ENCODE measurements at regions not wholly inside any gene's neighbourhood (a gene's known extent, or its start where the extent isn't known, plus 50 kb on each side); places are given as distances from the start of the nearest gene placed in this dataset.

GRCh38 chr21:28834335-28835238 lies 158.1 kb downstream of the LTN1 start:
- no peak for TF ChIP-seq EZH2phosphoT487 (IDR thresholded peaks at IDR 0.05; ENCODE audit: borderline replicate concordance)
- Histone ChIP-seq H3K4me1 (ENCODE audit: insufficient read depth, low read length, poor library complexity, severe bottlenecking) (peaks cover 12% of the 10 kb centered on the region), H3K9ac (ENCODE audit: low read depth, low read length, poor library complexity, severe bottlenecking) (no peak overlapping the region), H3K4me2 (ENCODE audit: low read depth, low read length, poor library complexity, severe bottlenecking) (no peak overlapping the region), H2AFZ (ENCODE audit: low read length) (no peak overlapping the region), H3F3A (ENCODE audit: low read depth) (no peaks in the 10 kb centered on the region), H3K9me3 (ENCODE audit: insufficient read depth, low read depth, low read length) (no peaks in the 10 kb centered on the region), H3K4me3 (ENCODE audit: low read length, poor library complexity, severe bottlenecking) (no peak overlapping the region), H4K20me1 (ENCODE audit: insufficient read depth, low read length, poor library complexity, severe bottlenecking) (no peaks in the 10 kb centered on the region), H3K27me3 (ENCODE audit: insufficient read depth, low read length, poor library complexity, severe bottlenecking) (no peaks in the 10 kb centered on the region), H3K36me3 (ENCODE audit: insufficient read depth, low read length) (no peaks in the 10 kb centered on the region), H3K79me2 (ENCODE audit: insufficient read depth, low read length) (no peaks in the 10 kb centered on the region), H3K9me2 (replicated peaks; ENCODE audit: low read depth, low read length) (no peaks in the 10 kb centered on the region)

- Histone ChIP-seq H2AFZ (ENCODE audit: low read length) (no peak overlapping the region), H3K36me3 (ENCODE audit: insufficient read depth, low read length) (no peaks in the 10 kb centered on the region), H3F3A (ENCODE audit: low read depth) (no peaks in the 10 kb centered on the region), H3K4me2 (ENCODE audit: low read depth, low read length, poor library complexity, severe bottlenecking) (no peak overlapping the region), H3K4me1 (ENCODE audit: insufficient read depth, low read length, poor library complexity, severe bottlenecking) (peaks cover 12% of the 10 kb centered on the region), H3K9ac (ENCODE audit: low read depth, low read length, poor library complexity, severe bottlenecking) (no peak overlapping the region), H3K79me2 (ENCODE audit: insufficient read depth, low read length) (no peaks in the 10 kb centered on the region), H3K27me3 (ENCODE audit: insufficient read depth, low read length, poor library complexity, severe bottlenecking) (no peaks in the 10 kb centered on the region), H3K9me2 (replicated peaks; ENCODE audit: low read depth, low read length) (no peaks in the 10 kb centered on the region), H3K4me3 (ENCODE audit: low read length, poor library complexity, severe bottlenecking) (no peak overlapping the region), H4K20me1 (ENCODE audit: insufficient read depth, low read length, poor library complexity, severe bottlenecking) (no peaks in the 10 kb centered on the region), H3K9me3 (ENCODE audit: insufficient read depth, low read depth, low read length) (no peaks in the 10 kb centered on the region)
- no peak for TF ChIP-seq CTCF (conservative IDR thresholded peaks at IDR 0.05; ENCODE audit: low read length)
- TF ChIP-seq EZH2phosphoT487 (IDR thresholded peaks at IDR 0.05; ENCODE audit: borderline replicate concordance), result no peak
These were observed 159.1 kb downstream of the LTN1 start for GRCh38 chr21:28833609-28834008.

GRCh38 chr21:28833182-28833581 lies 159.5 kb downstream of the LTN1 start:
- Histone ChIP-seq H3K4me3 (ENCODE audit: low read length, poor library complexity, severe bottlenecking) (no peak overlapping the region), H4K20me1 (ENCODE audit: insufficient read depth, low read length, poor library complexity, severe bottlenecking) (no peaks in the 10 kb centered on the region), H3K9me3 (ENCODE audit: insufficient read depth, low read depth, low read length) (no peaks in the 10 kb centered on the region), H3F3A (ENCODE audit: low read depth) (no peaks in the 10 kb centered on the region), H3K27me3 (ENCODE audit: insufficient read depth, low read length, poor library complexity, severe bottlenecking) (no peaks in the 10 kb centered on the region), H2AFZ (ENCODE audit: low read length) (no peak overlapping the region), H3K79me2 (ENCODE audit: insufficient read depth, low read length) (no peaks in the 10 kb centered on the region), H3K4me1 (ENCODE audit: insufficient read depth, low read length, poor library complexity, severe bottlenecking) (peaks cover 12% of the 10 kb centered on the region), H3K4me2 (ENCODE audit: low read depth, low read length, poor library complexity, severe bottlenecking) (no peak overlapping the region), H3K9me2 (replicated peaks; ENCODE audit: low read depth, low read length) (no peaks in the 10 kb centered on the region), H3K36me3 (ENCODE audit: insufficient read depth, low read length) (no peaks in the 10 kb centered on the region), H3K9ac (ENCODE audit: low read depth, low read length, poor library complexity, severe bottlenecking) (no peak overlapping the region)
- TF ChIP-seq CTCF (conservative IDR thresholded peaks at IDR 0.05; ENCODE audit: low read length), result no peak
- no peak for TF ChIP-seq EZH2phosphoT487 (IDR thresholded peaks at IDR 0.05; ENCODE audit: borderline replicate concordance)

GRCh38 chr21:28832715-28833061 lies 160.0 kb downstream of the LTN1 start:
- no peak for TF ChIP-seq EZH2phosphoT487 (IDR thresholded peaks at IDR 0.05; ENCODE audit: borderline replicate concordance)
- TF ChIP-seq CTCF (conservative IDR thresholded peaks at IDR 0.05; ENCODE audit: low read length), result no peak
- Histone ChIP-seq H3K4me3 (ENCODE audit: low read length, poor library complexity, severe bottlenecking) (no peak overlapping the region), H3K4me2 (ENCODE audit: low read depth, low read length, poor library complexity, severe bottlenecking) (no peak overlapping the region), H3K9me3 (ENCODE audit: insufficient read depth, low read depth, low read length) (no peaks in the 10 kb centered on the region), H3K9ac (ENCODE audit: low read depth, low read length, poor library complexity, severe bottlenecking) (no peak overlapping the region), H3K9me2 (replicated peaks; ENCODE audit: low read depth, low read length) (no peaks in the 10 kb centered on the region), H3F3A (ENCODE audit: low read depth) (no peaks in the 10 kb centered on the region), H3K27me3 (ENCODE audit: insufficient read depth, low read length, poor library complexity, severe bottlenecking) (no peaks in the 10 kb centered on the region), H4K20me1 (ENCODE audit: insufficient read depth, low read length, poor library complexity, severe bottlenecking) (no peaks in the 10 kb centered on the region), H3K79me2 (ENCODE audit: insufficient read depth, low read length) (no peaks in the 10 kb centered on the region), H2AFZ (ENCODE audit: low read length) (no peak overlapping the region), H3K4me1 (ENCODE audit: insufficient read depth, low read length, poor library complexity, severe bottlenecking) (peaks cover 12% of the 10 kb centered on the region), H3K36me3 (ENCODE audit: insufficient read depth, low read length) (no peaks in the 10 kb centered on the region)

Measured in Loucy (cell line).